Sigmoid colon (tissue), 4 donors: ENCODE measurements at regions not wholly inside any gene's neighbourhood (a gene's known extent, or its start where the extent isn't known, plus 50 kb on each side); places are given as distances from the start of the nearest gene placed in this dataset.

Experiments
- CTCF ChIP-seq, 4 experiments: fragments of 450-650 bp in 3 of 4; fragments of 200-600 bp in 1 of 4; IDR thresholded peaks; one replicate each; pipeline ENCODE4 v1.5.1; 2016 to 2019; ENCODE audit warnings: antibody characterized with exemption in 4 of 4, mild to moderate bottlenecking in 3 of 4, moderate library complexity in 2 of 4
- EP300 ChIP-seq, 4 donors: sonication (generic); formaldehyde crosslinking; IDR thresholded peaks; one replicate each; pipeline ENCODE4 v1.6.1; 2017; ENCODE audit warnings: antibody characterized with exemption in 4 of 4
- POLR2A ChIP-seq, 2 donors: fragments of 450-650 bp; IDR thresholded peaks; one replicate each; pipeline ENCODE4 v1.6.1; 2016; ENCODE audit warnings: antibody characterized with exemption in 2 of 2, mild to moderate bottlenecking in 2 of 2, moderate library complexity in 2 of 2

- TF ChIP-seq CTCF (IDR thresholded peaks at IDR 0.05) (no peak), EP300 (IDR thresholded peaks at IDR 0.05) (no peak), POLR2A (IDR thresholded peaks at IDR 0.05) (no peak)
These were observed 171.9 kb downstream of the FOXO1 start for GRCh38 chr13:40494513-40494912.
